GM21529 (cell line): ENCODE measurements at regions not wholly inside any gene's neighbourhood (a gene's known extent, or its start where the extent isn't known, plus 50 kb on each side); places are given as distances from the start of the nearest gene placed in this dataset.
"Not testable (repeated sequence)": the region's sequence is repeated elsewhere in the genome, so short reads cannot be mapped to it uniquely, and the experiment has no call there.

Experiments
- ATAC-seq: cut with Tn5 transposase; IDR thresholded peaks from one replicate; pipeline ENCODE4 v1.9.1; 2021; ENCODE audit not compliant: unreplicated experiment

GRCh38 chr5:166063261-166063660, 2228.2 kb upstream of the WWC1 start:
- ATAC-seq = no peak

GRCh38 chr5:166068547-166069335, 2222.7 kb upstream of the WWC1 start:
- no peak for ATAC-seq

GRCh38 chr5:166073901-166074581, 2217.4 kb upstream of the WWC1 start:
- no peak for ATAC-seq

- ATAC-seq = no peak
These were observed 2216.6 kb upstream of the WWC1 start for GRCh38 chr5:166074582-166075481.

- no peak for ATAC-seq
These were observed 2208.1 kb upstream of the WWC1 start for GRCh38 chr5:166083183-166083959.

GRCh38 chr5:166086568-166086967, 2204.9 kb upstream of the WWC1 start:
- no peak for ATAC-seq

GRCh38 chr5:166088389-166089039, 2202.9 kb upstream of the WWC1 start:
- ATAC-seq = no peak

- ATAC-seq = no peak
These were observed 2199.5 kb upstream of the WWC1 start for GRCh38 chr5:166091931-166092330.

- ATAC-seq = no peak
These were observed 2198.1 kb upstream of the WWC1 start for GRCh38 chr5:166093312-166093711.

- ATAC-seq = no peak
These were observed 2188.5 kb upstream of the WWC1 start for GRCh38 chr5:166102947-166103346.

GRCh38 chr5:166111021-166111420, 2180.4 kb upstream of the WWC1 start:
- ATAC-seq = no peak

GRCh38 chr5:166117072-166118066, 2174.1 kb upstream of the WWC1 start:
- no peak for ATAC-seq

GRCh38 chr5:166119506-166119905, 2171.9 kb upstream of the WWC1 start:
- no peak for ATAC-seq

- no peak for ATAC-seq
These were observed 2167.7 kb upstream of the WWC1 start for GRCh38 chr5:166123717-166124116.

- ATAC-seq = no peak
These were observed 2163.5 kb upstream of the WWC1 start for GRCh38 chr5:166127766-166128570.

- ATAC-seq = not testable (repeated sequence)
These were observed 2146.3 kb upstream of the WWC1 start for GRCh38 chr5:166145107-166145506.

GRCh38 chr5:166163996-166164610, 2127.3 kb upstream of the WWC1 start:
- ATAC-seq = no peak

- no peak for ATAC-seq
These were observed 2125.8 kb upstream of the WWC1 start for GRCh38 chr5:166165596-166165995.
